Central memory CD4-positive, alpha-beta T cell (primary cell): ENCODE measurements at regions not wholly inside any gene's neighbourhood (a gene's known extent, or its start where the extent isn't known, plus 50 kb on each side); places are given as distances from the start of the nearest gene placed in this dataset.
"Not testable (repeated sequence)": the region's sequence is repeated elsewhere in the genome, so short reads cannot be mapped to it uniquely, and the experiment has no call there.

ENCODE experiments used
- DNase-seq: peaks from one replicate; pipeline ENCODE4 v3.0.0; 2022

DNA sequence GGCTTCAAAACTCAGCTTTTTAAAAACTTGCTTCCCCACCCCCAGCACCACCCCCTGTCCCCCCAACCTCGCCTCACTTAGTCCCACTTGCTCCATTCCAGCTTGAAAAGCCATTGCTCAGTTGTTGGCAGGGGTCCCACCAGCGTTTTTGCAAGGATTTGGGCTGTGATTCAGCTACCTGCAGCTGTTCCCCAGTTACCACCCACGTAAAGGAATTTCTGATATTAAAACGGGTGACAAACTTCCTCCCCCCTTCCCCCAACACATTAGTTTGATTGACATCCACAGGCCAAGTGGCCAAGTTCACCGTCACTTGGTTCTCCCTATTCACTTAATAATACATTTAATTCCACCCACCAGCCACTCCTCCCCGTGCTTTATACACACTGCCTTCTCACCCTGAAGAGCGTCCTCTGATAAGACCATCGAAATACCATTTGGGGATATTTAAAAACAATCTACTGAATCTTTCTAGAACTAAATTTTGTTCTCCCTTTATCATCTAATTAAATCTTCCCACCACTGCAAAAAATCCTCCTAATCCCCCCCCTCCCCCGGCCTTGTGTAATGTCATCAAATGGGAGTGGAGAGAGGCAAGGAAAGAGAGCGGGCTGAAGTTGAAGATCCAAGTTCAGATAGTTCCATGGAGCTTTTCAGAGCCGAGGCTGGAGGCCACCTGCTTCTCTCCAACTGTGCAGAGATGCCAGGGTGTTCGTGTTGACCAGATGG, 55.1 kb downstream of the SOX9 start:
- no peak for DNase-seq

DNA sequence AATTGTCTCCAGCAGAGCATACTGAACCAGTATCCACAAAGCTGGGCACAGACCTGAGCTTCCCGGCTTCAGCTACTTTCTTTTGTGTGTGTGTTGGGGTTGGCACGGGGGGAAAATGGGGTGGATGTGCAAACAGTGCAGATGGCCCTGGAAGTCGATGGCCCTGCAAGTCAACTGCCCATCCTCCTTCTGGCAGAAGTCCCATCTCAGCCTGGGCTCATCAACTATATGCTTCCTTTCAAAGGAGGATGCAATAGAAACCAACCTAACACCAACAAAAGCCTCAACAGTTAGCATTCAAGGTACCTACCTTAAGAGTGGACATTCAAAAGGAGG, 55.7 kb downstream of the SOX9 start:
- no peak for DNase-seq

GRCh38 chr17:72176951-72177660, 56.3 kb downstream of the SOX9 start:
- no peak for DNase-seq

GRCh38 chr17:72177738-72178137, 56.9 kb downstream of the SOX9 start:
- no peak for DNase-seq

- DNase-seq: no peak
Measured at GRCh38 chr17:72182371-72182873, 61.6 kb downstream of the SOX9 start.

GRCh38 chr17:72183194-72183685, 62.4 kb downstream of the SOX9 start:
- DNase-seq: no peak

DNA sequence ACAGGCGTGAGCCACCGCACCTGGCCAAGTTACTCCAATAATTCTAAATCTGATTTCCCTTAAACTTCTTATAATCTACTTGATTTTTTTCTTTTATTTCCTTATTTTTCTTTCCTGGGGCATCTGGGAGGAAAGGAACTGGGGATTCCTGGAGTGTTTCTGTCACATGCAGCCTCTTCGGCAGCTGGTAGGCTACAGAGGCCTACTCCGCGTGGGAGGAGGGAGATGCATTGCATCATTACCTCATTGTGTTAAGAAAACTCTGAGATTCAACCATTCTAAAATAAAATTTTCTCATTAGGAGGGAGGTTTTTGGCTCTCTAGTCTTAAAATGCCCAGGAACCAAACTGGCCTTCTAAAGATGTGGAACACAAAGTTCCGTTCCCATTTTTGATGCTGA, 64.0 kb downstream of the SOX9 start:
- no peak for DNase-seq

DNA sequence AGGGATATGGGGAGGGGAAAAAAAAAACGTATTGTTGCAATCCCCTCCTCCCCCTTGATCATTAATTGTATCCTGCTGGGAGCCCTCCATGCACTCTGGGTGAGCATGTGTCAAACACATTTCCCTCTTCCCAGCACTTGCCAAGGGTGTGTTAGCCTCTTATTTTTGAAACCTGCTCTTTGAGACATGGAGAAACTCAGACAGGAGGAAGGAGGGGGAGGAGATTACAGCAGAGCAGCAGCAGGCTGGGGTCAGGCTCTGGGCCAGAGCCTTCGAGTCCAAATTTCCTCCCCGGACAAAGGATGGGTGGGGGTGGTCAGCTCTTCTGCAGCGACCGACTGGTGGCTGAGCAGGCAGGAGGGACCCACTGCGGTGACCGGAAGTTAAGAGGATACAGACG, 64.7 kb downstream of the SOX9 start:
- no peak for DNase-seq

- no peak for DNase-seq
Measured at GRCh38 chr17:72187556-72187955, 66.7 kb downstream of the SOX9 start.

DNA sequence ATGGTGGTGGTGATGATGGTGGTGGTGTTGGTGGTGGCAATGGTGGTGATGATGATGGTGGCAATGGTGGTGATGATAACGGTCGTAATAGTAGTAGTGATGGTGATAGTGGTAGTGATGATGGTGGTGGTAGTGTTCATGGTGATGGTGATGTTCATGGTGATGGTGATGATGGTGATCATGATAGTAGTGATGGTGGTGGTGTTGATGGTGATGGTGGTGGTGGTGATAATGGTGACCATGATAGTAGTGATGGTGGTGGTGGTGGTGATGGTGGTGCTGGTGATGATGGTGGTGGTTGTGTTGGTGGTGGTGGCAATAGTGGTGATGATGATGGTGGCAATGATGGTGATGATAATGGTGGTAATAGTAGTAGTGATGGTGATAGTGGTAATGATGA, 68.0 kb downstream of the SOX9 start:
- DNase-seq: no peak

- DNase-seq: no peak
Measured at GRCh38 chr17:72189768-72190593, 69.2 kb downstream of the SOX9 start.

GRCh38 chr17:72191356-72191755, 70.5 kb downstream of the SOX9 start:
- no peak for DNase-seq

DNA sequence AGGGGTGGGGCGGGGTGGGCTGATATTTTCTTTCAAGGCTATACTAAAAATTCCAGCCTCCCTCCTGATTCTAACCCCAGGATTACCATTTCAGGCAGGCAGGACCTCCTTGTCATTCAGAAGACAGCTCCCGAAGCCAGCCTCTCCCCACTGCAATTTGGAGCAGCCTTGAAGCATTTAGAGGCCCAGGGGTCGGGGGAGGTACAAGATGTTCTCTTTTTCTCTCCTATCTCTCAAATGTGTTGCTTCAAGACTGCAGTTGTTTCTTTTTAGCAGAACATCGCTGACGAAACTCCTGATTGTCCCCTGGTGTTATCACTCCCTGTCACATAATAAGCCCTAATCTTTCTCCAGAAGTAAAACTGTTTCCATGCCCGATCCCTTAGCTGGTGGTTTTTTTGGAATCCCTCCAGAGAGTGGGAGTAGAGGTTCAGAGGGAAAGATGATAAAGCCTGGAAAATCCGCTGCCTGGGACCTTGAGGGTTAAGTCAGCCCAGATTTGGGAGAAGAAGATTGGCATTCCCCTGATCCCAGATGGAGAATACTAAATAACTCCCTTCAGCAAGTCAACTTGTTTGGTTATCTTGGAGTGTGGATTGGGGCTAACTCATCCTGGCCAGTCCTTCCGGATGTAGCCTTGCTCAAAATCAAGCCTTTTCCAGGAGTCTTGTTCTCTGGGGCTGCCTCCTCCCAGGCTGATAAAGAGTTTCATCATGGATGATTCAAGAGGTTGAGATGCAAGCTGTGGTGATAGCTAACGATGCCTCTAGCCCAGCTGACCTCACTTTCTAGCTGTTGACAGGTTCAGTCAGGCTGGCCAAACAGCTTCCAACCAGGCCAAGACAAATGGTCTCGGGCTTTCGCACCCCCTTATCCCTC, 71.3 kb downstream of the SOX9 start:
- DNase-seq: no peak

- no peak for DNase-seq
Measured at GRCh38 chr17:72192800-72193192, 72.0 kb downstream of the SOX9 start.

GRCh38 chr17:72193391-72194106, 72.7 kb downstream of the SOX9 start:
- DNase-seq: no peak

DNA sequence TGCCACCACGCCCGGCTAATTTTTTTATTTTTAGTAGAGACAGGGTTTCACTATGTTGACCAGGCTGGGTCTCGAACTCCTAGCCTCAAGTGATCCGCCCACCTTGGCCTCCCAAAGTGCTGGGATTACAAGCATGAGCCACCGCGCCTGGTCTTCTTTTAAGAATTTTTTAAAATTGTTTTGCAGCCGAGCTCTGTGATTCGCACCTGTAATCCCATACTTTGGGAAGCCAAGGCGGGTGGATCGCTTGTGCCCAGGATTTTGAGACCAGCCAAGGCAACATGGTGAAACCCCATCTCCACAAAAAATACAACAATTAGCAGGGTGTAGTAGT, 73.3 kb downstream of the SOX9 start:
- DNase-seq: not testable (repeated sequence)

- DNase-seq: no peak
Measured at GRCh38 chr17:72199256-72199655, 78.4 kb downstream of the SOX9 start.

- DNase-seq: no peak
Measured at GRCh38 chr17:72204742-72205141, 83.9 kb downstream of the SOX9 start.

DNA sequence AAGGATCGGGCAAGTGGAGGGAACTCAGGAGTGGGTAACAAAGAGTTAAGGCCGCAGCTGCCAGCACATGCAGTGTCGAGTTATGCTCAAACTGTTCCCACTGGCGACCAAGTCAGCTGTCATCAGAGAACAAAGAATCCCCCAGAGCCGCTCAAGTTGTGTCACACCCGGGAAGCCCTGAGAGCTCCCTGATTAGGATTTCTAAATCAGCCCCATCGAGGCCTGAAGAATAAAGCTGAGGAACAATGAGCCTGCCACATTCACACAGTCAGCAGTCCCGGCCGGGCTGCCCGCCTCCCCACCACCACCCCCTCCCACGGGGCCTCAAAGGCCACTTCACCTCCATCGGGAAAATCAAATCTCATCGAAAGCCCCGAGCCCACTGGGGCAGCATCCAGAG, 84.5 kb downstream of the SOX9 start:
- no peak for DNase-seq

DNA sequence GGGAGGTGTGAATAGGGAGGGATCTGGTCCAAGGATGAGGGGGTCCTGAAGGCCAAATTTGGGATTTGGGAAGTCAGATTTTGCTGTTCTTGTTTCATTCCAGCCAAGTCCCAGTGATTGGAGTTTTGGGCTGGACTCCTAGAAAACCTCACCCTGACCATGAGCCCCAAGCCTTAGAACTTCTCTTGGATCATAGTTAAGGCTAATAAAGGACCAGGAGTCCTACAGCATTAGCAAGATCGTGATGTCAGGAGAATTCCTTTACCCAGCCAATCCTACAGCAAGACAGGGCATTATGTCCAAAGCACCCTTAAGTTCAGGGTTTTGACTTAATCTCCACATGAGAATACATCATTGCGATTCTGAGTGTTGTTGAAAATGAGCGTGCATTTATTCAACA, 85.0 kb downstream of the SOX9 start:
- DNase-seq: no peak

- DNase-seq: no peak
Measured at GRCh38 chr17:72206376-72206775, 85.6 kb downstream of the SOX9 start.

DNA sequence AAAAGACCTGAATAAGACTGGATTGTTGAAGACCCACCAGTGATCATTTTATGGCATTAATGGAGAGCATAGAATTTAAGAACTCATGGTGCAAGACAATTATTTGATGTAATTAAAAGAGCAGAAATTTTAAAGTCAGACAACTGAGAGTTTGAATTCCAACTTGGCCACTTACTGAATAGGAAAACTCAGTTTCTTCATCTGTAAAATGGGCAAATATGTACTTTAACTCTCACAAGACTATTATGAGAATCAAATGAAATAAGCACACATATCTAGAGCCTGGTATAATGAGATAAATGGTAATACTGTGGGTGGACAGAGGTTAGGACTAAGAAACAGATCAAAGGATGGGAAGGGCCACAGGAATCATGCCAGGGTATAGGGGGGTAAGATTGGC, 88.0 kb downstream of the SOX9 start:
- no peak for DNase-seq
